ENCODE measurements at regions not wholly inside any gene's neighbourhood (a gene's known extent, or its start where the extent isn't known, plus 50 kb on each side); places are given as distances from the start of the nearest gene placed in this dataset.

DNA sequence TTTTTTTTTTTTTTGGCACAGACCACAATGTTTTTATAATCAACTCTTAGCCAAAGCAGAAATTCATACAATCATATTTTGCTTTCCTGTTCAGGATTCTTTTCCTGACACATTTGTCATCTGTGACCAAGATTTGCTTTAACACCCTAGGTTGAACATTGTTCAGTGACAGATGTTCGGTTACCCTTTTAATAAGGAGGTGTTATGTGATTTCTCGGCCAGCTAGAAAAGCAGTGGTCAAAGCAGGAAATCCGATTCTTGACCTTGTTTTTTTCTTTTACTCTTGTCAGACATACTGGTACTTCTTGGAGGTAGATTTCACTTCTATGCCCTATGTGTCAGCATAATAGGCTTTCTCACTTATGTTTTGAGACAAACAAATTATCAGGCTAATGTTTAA, 335.3 kb upstream of the ACTBL2 start:
- TF ChIP-seq, protein P1, sequence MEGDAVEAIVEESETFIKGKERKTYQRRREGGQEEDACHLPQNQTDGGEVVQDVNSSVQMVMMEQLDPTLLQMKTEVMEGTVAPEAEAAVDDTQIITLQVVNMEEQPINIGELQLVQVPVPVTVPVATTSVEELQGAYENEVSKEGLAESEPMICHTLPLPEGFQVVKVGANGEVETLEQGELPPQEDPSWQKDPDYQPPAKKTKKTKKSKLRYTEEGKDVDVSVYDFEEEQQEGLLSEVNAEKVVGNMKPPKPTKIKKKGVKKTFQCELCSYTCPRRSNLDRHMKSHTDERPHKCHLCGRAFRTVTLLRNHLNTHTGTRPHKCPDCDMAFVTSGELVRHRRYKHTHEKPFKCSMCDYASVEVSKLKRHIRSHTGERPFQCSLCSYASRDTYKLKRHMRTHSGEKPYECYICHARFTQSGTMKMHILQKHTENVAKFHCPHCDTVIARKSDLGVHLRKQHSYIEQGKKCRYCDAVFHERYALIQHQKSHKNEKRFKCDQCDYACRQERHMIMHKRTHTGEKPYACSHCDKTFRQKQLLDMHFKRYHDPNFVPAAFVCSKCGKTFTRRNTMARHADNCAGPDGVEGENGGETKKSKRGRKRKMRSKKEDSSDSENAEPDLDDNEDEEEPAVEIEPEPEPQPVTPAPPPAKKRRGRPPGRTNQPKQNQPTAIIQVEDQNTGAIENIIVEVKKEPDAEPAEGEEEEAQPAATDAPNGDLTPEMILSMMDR (IDR thresholded peaks at IDR 0.05): no peak
- TF ChIP-seq ZFX (IDR thresholded peaks at IDR 0.05; ENCODE audit: borderline replicate concordance): no peak

All from 22Rv1 (cell line).